SW480 (cell line): ENCODE measurements at regions not wholly inside any gene's neighbourhood (a gene's known extent, or its start where the extent isn't known, plus 50 kb on each side); places are given as distances from the start of the nearest gene placed in this dataset.
A peak's percentile ranks its signal among the peaks of the same experiment; 100 is the strongest.
"Not testable (repeated sequence)": the region's sequence is repeated elsewhere in the genome, so short reads cannot be mapped to it uniquely, and the experiment has no call there.

Experiments used
- DNase-seq: peaks from one replicate; pipeline ENCODE4 v3.0.0-alpha.2; 2016; ENCODE audit warnings: low spot score

DNA sequence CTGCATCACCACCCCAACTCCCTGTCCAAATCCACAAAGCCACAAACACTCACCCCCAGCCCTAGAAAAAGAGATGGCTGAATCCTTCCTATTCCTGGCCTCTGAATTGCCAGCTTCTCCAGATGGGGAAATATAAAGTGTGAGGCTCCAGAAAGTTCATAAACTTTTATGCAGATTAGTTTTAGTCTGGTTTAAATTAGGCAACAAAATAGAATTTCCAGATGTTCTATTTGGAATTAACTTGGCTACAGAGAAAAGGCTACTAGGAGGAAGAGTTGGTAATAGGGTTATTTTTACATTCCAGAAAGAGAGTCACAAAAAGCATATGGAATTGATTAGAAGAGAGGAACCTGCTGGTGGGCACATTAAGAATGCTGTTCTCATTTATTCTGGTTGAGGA is 56.0 kb downstream of the EN1 start:
- no peak for DNase-seq

DNA sequence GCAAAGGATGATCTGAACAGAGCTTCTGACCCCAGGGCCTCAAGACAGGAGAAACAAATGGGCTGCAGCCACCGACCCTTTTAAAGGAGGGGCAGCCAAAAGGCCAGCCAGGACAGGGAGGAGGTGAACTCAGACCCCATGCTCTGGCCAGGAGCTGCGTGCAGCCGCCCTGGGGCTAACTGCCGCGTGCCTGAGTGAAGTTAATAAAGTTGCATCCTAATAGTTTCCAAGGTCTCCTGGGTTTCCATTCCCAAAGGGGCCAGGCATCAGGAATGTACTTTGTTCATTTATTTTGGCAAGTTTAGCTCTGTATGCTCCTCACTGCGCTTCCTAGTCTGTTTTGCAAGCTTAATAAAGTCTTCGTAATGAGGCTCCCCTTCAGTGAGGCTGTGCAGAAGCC is 60.7 kb downstream of the EN1 start:
- no peak for DNase-seq

DNA sequence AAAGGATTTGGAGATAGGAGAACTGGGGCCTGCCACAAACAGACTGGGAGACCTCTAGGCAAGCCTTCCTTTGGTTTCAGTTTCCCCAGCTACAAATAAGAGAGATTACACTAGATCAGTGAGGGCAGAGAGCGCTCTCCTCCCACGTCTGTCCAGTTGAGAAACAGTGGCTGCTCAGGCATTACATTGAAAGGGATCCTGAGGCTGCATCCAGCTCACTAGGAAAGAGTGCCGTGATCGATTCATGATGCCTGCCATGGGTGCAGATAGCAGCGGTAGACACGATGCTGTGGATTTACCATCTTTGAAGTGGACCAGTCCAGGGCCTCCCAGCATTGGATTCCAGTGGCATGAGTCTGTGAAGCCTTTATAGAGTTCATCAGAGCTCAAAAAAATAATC is 62.6 kb downstream of the EN1 start:
- DNase-seq, result no peak

GRCh38 chr2:118779362-118779761 is 68.1 kb downstream of the EN1 start:
- DNase-seq, result no peak

- DNase-seq, result peak; percentile 37
These were observed 72.9 kb downstream of the EN1 start for GRCh38 chr2:118774458-118775133.

GRCh38 chr2:118773826-118774225 is 73.6 kb downstream of the EN1 start:
- no peak for DNase-seq

DNA sequence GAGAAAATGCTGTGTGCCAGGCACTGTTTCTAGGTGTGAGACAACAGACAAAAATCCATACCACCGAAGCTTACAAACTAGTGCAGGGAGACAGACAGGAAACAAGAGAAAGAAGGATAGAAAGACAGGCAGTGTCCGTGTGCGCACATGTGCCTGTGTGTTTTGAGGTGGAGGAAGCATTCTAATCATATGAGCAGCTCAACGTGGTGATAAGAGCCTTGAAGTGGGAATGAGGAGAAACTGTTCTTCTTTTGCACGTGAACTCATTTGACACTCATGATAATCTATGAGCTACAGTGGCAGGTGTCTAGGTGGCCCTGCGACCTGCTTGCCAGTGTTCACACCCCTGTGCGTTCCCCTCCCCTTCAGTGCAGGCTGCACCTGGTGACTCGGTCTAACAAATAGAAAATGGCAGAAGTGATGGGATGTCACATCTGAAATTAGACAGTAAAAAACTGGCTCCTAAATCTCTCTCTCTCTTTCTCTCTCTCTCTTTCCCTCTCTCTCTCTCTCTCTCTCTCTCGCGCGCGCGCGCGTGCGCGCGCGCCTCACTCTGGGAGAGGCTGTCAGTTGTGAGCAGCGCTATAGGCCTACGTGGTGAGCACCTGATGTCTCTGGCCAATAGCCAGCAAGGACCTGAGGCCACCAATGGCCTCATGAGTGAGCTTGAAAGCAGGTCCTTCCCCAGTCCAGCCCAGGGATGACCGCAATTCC is 74.8 kb downstream of the EN1 start:
- DNase-seq, result no peak

GRCh38 chr2:118769707-118770400 is 77.6 kb downstream of the EN1 start:
- no peak for DNase-seq

- no peak for DNase-seq
These were observed 80.6 kb downstream of the EN1 start for GRCh38 chr2:118766871-118767270.

- DNase-seq, result no peak
These were observed 82.6 kb downstream of the EN1 start for GRCh38 chr2:118764855-118765254.

DNA sequence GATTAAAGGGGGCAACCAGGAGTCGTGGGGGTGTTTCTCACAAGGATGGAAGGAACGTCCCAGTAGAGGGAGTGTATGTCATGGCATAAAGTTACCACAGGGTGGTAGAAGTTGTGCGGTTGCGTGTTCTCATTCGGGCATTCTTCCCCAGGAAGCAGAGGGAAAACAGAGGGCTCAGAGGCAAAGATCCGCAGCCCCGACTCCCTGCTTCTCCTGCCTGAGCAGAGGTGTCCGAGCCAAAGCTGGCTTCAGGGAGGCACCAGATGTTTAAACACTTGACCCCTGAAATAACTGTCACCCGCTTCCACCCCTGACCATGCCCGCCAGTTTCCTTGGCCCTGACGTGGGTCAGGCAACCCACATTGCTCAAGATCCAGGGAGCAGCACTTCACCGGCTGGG is 83.7 kb downstream of the EN1 start:
- DNase-seq, result peak; percentile 27

- DNase-seq, result no peak
These were observed 85.2 kb downstream of the EN1 start for GRCh38 chr2:118762290-118762689.

- no peak for DNase-seq
These were observed 85.7 kb downstream of the EN1 start for GRCh38 chr2:118761771-118762170.

DNA sequence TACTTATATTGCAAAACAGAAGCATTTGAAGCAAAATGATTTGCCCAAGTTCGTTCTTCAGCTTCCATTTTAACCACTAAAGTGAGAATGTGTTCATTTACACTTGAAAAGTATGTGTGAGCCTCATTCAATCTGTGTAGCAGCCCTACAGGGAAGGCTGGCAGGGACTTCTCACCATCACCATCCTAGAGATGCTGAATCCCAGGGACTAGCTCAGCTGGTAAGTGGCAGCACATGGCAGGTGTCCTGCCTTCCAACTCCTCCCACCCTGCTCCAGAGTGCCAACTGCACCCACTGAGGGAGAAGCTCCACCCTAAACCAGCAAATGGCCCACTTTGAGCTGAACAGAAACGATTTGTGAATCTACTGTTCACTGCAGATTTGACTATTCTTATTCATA is 91.5 kb downstream of the EN1 start:
- no peak for DNase-seq

- no peak for DNase-seq
These were observed 92.1 kb downstream of the EN1 start for GRCh38 chr2:118755384-118755783.

- no peak for DNase-seq
These were observed 94.6 kb downstream of the EN1 start for GRCh38 chr2:118752762-118753429.

DNA sequence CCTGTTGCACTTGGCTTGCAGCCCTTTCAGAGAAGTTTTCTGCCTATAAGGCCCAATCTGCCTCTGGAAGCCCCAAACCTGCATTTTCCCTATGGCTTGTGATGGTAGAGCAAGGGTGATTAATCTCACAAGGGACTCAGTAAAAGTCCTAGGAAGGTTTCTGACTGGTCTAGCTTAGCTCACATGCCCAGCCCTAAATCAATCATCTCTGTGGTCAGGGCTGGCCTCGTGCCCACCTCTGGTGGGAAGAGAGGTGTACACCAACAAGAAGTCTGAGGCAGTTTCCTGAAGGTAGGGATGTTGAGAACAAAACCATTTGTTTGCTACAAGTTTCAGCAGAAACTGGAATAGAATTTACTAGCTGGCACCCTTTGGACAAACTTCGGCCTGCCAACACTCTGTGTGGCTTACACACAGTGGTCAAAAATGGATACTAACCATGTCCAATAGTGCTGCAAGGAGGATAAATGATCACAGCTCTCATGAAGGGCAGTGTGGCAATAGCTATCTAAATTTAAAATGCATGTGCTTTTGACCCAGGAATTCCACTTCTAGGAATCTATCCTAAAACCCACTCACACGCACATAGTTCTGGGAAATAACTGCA is 96.4 kb downstream of the EN1 start:
- DNase-seq, result peak; percentile 11

DNA sequence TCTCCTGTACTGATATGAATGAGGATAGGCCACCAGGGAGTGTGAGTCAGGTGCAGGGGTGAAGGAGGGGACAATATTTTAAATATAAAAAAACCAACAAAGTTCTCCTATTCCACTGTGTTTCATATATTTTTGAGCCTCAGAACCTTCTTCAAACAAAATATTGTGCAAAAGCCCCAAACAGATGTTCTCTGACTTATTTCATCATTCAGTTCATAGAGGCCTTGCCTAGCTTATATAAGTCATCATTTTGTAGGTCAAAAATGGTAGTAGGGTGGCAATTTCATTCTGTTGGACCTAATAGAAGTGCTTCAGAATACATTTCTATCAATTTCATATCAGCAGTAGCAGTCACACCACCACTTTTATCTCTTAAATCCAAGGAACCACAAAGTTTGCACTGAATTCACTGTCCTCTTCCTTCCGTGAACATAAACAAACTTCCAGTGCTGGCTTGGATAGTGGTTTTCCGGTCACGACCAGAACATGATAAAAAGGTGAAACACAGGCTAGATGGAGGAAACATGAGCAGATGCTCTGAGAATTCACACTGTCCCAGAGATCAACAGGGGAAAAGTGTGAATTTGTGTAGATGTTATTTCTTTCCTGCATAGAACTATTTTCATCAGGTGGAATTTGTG is 99.1 kb downstream of the EN1 start:
- DNase-seq, result no peak

DNA sequence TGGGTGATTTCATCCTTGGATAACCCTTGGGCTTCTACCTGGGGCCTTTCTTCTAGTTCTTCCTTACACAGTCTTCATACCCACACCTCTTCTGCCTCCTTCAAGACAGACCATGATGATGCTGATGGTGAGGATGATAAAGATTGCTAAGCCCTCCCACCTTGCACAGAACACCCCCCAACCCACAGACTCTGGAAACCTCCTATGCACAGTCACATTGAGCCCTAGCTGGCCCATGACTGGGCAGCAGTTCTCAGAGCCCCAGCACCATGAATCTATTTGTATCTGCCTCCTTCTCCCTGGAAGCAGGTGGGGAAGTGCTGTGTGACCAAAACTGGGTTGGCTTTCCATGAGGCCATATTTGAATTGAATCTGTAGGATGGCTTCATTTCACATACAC is 99.8 kb downstream of the EN1 start:
- no peak for DNase-seq

- DNase-seq, result no peak
These were observed 100.4 kb downstream of the EN1 start for GRCh38 chr2:118747066-118747465.

DNA sequence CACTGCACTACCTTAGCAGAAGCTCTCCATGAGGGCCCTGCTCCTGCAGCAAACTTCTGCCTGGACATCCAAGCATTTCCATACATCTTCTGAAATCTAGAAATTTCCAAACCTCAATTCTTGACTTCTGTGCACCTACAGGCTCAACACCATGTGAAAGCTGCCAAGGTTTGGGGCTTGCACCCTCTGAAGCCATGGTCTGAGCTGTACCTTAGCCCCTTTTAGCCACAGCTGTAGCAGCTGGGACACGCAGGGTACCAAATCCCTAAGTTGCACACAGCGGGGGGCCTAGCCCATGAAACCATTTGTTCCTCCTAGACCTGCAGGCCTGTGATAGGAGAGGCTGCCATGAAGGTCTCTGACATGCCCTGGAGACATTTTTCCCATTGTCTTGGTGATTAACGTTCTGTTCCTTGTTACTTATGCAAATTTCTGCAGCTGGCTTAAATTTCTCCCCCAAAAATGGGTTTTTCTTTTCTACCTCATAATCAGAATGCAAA is 102.7 kb downstream of the EN1 start:
- DNase-seq, result not testable (repeated sequence)
